HL-60 (cell line): ENCODE measurements at regions not wholly inside any gene's neighbourhood (a gene's known extent, or its start where the extent isn't known, plus 50 kb on each side); places are given as distances from the start of the nearest gene placed in this dataset.

Source experiments
- CTCF ChIP-seq: IDR thresholded peaks from one replicate; pipeline ENCODE4 v1.5.1; 2011; ENCODE audit warnings: low read length, control low read depth, inconsistent platforms; ENCODE audit not compliant: insufficient read depth
- GABPA ChIP-seq: IDR thresholded peaks from 2 replicates; pipeline ENCODE4 v1.6.1; 2012; ENCODE audit warnings: low read depth
- POLR2AphosphoS5 ChIP-seq: IDR thresholded peaks from 2 replicates; pipeline ENCODE4 v1.6.1; 2012; ENCODE audit warnings: low read depth
- REST ChIP-seq: IDR thresholded peaks from 2 replicates; pipeline ENCODE4 v1.6.1; 2012; ENCODE audit warnings: low read depth; ENCODE audit not compliant: insufficient replicate concordance
- SPI1 ChIP-seq: IDR thresholded peaks from 2 replicates; pipeline ENCODE4 v1.6.1; 2012; ENCODE audit warnings: low read depth, mild to moderate bottlenecking, borderline replicate concordance

GRCh38 chr4:9599266-9599665 is 155.1 kb downstream of the DEFB131A start:
- TF ChIP-seq CTCF: no peak
- no peak for TF ChIP-seq REST
- TF ChIP-seq POLR2AphosphoS5: no peak
- no peak for TF ChIP-seq SPI1
- no peak for TF ChIP-seq GABPA
